ENCODE measurements at regions not wholly inside any gene's neighbourhood (a gene's known extent, or its start where the extent isn't known, plus 50 kb on each side); places are given as distances from the start of the nearest gene placed in this dataset.

GRCh38 chr18:56368066-56368465 lies 270.3 kb downstream of the TXNL1 start:
- no peaks in the 10 kb centered on the region for H3K36me3 Mint-ChIP-seq
- no peak overlapping the region for H3K27ac Mint-ChIP-seq
- no peak for DNase-seq (ENCODE audit: low spot score in 2 of 2)
- H3K4me1 Mint-ChIP-seq = no peaks in the 10 kb centered on the region
- no peak overlapping the region for H3K4me3 Mint-ChIP-seq
- peaks cover 1% of the 10 kb centered on the region for H3K27me3 Mint-ChIP-seq
- H3K9me3 Mint-ChIP-seq = no peaks in the 10 kb centered on the region
- ATAC-seq (ENCODE audit: low read depth) = no peak

DNA sequence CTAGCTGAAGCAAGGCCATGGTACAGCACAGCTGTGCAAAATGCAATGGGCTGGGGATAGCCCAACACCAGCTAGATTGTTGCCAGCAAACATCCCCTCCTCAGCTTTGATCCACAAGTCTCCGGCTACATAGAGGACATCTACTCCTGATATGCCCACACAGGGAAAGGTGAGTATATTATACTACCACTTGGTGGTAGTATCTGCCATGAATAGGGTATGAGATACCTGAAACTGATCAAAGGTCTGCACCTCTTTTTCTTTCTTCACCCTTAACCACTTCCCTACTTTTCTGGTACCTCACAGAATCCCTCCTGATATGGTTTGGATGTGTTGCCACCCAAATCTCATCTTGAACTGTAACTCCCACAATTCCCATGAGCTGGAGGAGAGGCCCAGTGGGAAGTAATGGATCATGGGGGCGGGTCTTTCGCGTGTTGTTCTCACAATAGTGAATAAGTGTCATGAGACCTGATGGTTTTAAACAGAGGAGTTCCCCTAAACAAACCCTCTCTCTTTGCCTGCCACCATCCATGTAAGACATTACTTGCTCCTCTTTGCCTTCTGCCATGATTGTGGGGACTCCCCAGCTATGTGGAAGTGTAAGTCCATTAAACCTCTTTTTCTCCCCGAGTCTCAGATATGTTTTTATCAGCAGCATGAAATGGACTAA lies 279.6 kb downstream of the TXNL1 start:
- Mint-ChIP-seq H3K27ac (no peak overlapping the region), H3K9me3 (peaks cover 9% of the 10 kb centered on the region), H3K36me3 (peaks cover 2% of the 10 kb centered on the region), H3K4me1 (no peaks in the 10 kb centered on the region), H3K27me3 (peaks cover 3% of the 10 kb centered on the region), H3K4me3 (no peak overlapping the region)
- no peak for DNase-seq (ENCODE audit: low spot score in 2 of 2)
- ATAC-seq (ENCODE audit: low read depth) = no peak

- DNase-seq (ENCODE audit: low spot score in 2 of 2) (no peak), ATAC-seq (ENCODE audit: low read depth) (no peak)
- no peak overlapping the region for H3K27ac Mint-ChIP-seq
- peaks cover 4% of the 10 kb centered on the region for H3K27me3 Mint-ChIP-seq
- H3K36me3 Mint-ChIP-seq = peaks cover 6% of the 10 kb centered on the region
- no peak overlapping the region for H3K4me3 Mint-ChIP-seq
- H3K4me1 Mint-ChIP-seq = no peaks in the 10 kb centered on the region
- peaks cover 8% of the 10 kb centered on the region for H3K9me3 Mint-ChIP-seq
Observed at GRCh38 chr18:56353663-56354260, 284.6 kb downstream of the TXNL1 start.

GRCh38 chr18:56351911-56352500 lies 286.4 kb downstream of the TXNL1 start:
- DNase-seq (ENCODE audit: low spot score in 2 of 2) (no peak), ATAC-seq (ENCODE audit: low read depth) (no peak)
- H3K4me3 Mint-ChIP-seq = no peak overlapping the region
- H3K4me1 Mint-ChIP-seq = no peaks in the 10 kb centered on the region
- H3K36me3 Mint-ChIP-seq = peaks cover 6% of the 10 kb centered on the region
- H3K27me3 Mint-ChIP-seq = peaks cover 5% of the 10 kb centered on the region
- no peak overlapping the region for H3K27ac Mint-ChIP-seq
- peaks cover 8% of the 10 kb centered on the region for H3K9me3 Mint-ChIP-seq

DNA sequence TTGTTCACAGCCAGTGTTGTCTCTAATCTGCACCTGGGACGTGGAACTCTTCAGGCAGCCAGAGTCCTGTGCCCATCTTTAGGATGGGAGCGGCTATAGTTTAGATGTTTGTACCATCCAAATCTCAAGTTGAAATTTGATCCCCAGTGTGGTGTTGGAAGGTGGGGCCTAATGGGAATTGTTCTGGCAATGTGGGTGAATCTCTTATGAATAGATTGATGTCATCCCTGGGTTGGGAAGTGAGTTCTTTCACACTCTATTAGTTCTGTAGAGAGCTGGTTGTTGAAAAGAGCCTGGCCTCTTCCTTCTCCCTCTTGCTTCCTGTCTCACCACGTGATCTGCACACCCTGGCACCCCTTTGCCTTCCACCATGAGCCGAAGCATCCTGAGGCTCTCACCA lies 300.9 kb downstream of the TXNL1 start:
- no peak for DNase-seq (ENCODE audit: low spot score in 2 of 2)
- Mint-ChIP-seq H3K4me1 (no peaks in the 10 kb centered on the region), H3K9me3 (peaks cover 10% of the 10 kb centered on the region), H3K27me3 (peaks cover 1% of the 10 kb centered on the region), H3K27ac (no peak overlapping the region), H3K4me3 (no peak overlapping the region), H3K36me3 (peaks cover 5% of the 10 kb centered on the region)
- ATAC-seq (ENCODE audit: low read depth) = no peak

- H3K36me3 Mint-ChIP-seq = no peaks in the 10 kb centered on the region
Observed at GRCh38 chr18:56333839-56334238, 304.6 kb downstream of the TXNL1 start.

DNA sequence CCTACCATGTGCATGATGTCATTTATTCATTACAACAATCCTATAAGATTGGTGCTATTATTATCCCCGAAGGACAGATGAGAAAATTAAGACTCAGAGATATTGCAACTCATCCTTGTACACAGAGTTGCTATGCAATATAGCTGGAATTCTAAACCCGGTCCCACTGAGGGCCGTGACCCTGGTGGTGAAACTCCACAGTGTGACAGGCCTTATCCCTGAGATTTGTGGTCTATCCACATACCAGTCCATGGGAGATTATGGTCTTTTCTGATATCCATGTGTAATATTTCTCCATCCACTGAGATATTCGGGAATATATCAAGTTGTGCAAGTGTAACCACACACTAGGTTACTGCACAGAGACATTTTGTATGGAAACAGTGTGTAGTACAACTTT lies 305.2 kb downstream of the TXNL1 start:
- Mint-ChIP-seq H3K9me3 (no peaks in the 10 kb centered on the region), H3K4me1 (no peaks in the 10 kb centered on the region), H3K27ac (no peak overlapping the region), H3K36me3 (no peaks in the 10 kb centered on the region), H3K27me3 (peaks cover 1% of the 10 kb centered on the region), H3K4me3 (no peak overlapping the region)
- DNase-seq (ENCODE audit: low spot score in 2 of 2) (no peak), ATAC-seq (ENCODE audit: low read depth) (no peak)

More at GRCh38 chr18:56333839-56334238, 304.6 kb downstream of the TXNL1 start:
- Mint-ChIP-seq H3K4me3 (no peak overlapping the region), H3K27me3 (peaks cover 1% of the 10 kb centered on the region), H3K9me3 (peaks cover 2% of the 10 kb centered on the region), H3K4me1 (no peaks in the 10 kb centered on the region), H3K27ac (no peak overlapping the region)
- DNase-seq (ENCODE audit: low spot score in 2 of 2) = no peak
- no peak for ATAC-seq (ENCODE audit: low read depth)

DNA sequence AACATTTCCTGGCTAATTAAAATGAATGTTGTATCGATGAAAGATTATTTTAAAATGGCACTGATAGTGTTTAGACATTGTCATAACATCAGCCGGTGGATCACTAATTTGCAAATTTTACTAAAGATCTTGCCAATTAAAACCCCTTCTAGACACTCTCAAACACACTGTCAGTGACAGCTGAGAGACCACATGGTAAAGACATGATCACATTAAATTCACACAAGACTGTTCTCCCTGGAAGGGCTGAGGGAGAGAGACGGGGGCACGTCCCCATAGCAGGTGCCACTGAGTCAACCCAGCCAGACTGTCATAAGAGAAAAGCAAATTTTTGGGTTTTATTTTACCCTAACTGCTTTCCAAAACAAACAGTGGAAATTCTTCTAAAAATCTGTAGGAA lies 306.0 kb downstream of the TXNL1 start:
- Mint-ChIP-seq H3K27me3 (peaks cover 1% of the 10 kb centered on the region), H3K9me3 (no peaks in the 10 kb centered on the region)

GRCh38 chr18:56330366-56331110 lies 307.9 kb downstream of the TXNL1 start:
- Mint-ChIP-seq H3K27ac (no peak overlapping the region), H3K36me3 (no peaks in the 10 kb centered on the region), H3K4me3 (no peak overlapping the region), H3K27me3 (peaks cover 1% of the 10 kb centered on the region), H3K4me1 (no peaks in the 10 kb centered on the region), H3K9me3 (no peaks in the 10 kb centered on the region)
- DNase-seq (ENCODE audit: low spot score in 2 of 2) (no peak), ATAC-seq (ENCODE audit: low read depth) (no peak)

More for the DNA sequence above, 306.0 kb downstream of the TXNL1 start:
- no peaks in the 10 kb centered on the region for H3K4me1 Mint-ChIP-seq
- DNase-seq (ENCODE audit: low spot score in 2 of 2) = no peak
- H3K36me3 Mint-ChIP-seq = no peaks in the 10 kb centered on the region
- no peak overlapping the region for H3K4me3 Mint-ChIP-seq
- ATAC-seq (ENCODE audit: low read depth) = no peak
- H3K27ac Mint-ChIP-seq = no peak overlapping the region

GRCh38 chr18:56329536-56329935 lies 308.9 kb downstream of the TXNL1 start:
- DNase-seq (ENCODE audit: low spot score in 2 of 2) (no peak), ATAC-seq (ENCODE audit: low read depth) (no peak)
- Mint-ChIP-seq H3K4me1 (no peaks in the 10 kb centered on the region), H3K27me3 (peaks cover 1% of the 10 kb centered on the region), H3K36me3 (no peaks in the 10 kb centered on the region), H3K4me3 (no peak overlapping the region), H3K9me3 (no peaks in the 10 kb centered on the region), H3K27ac (no peak overlapping the region)

GRCh38 chr18:56327191-56327885 lies 311.1 kb downstream of the TXNL1 start:
- H3K27ac Mint-ChIP-seq = no peak overlapping the region

DNA sequence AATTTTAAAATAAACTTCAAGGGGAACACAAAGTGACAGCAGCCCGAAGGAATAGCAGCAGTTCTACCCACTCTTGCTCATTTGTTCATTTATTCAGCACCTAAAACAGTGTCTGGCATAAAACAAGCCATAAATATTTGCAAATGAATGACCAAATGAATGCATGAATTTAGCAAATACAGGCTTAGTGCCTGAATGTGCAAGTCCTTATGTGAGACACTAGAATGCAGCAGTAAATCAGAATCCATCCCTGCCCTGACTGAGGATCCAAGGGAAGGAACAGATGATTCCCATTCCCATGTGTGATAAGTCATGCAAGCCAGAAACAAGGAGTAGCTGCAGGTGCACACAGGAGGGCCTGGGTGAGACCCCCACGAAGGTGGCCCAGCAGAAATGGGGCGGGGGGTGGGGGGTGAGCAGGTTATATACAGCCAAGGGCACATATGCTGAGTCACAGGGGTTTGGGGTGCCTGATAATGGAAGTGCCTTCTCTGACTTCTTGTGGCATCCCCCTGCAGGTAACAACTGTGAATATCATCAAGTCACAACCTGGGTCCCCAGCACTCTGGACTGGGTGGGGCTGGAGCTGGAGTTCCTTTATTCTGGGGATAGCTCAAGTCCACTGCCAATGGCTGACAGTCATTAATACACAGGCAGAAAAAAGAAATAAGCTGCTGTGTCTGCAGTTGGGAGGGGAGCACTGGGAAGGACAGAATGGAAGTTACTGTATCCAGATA lies 311.9 kb downstream of the TXNL1 start:
- H3K4me3 Mint-ChIP-seq = no peak overlapping the region
- H3K36me3 Mint-ChIP-seq = no peaks in the 10 kb centered on the region

More at GRCh38 chr18:56327191-56327885, 311.1 kb downstream of the TXNL1 start:
- H3K36me3 Mint-ChIP-seq = no peaks in the 10 kb centered on the region
- DNase-seq (ENCODE audit: low spot score in 2 of 2) (no peak), ATAC-seq (ENCODE audit: low read depth) (no peak)
- peaks cover 1% of the 10 kb centered on the region for H3K27me3 Mint-ChIP-seq
- H3K9me3 Mint-ChIP-seq = no peaks in the 10 kb centered on the region
- H3K4me3 Mint-ChIP-seq = no peak overlapping the region
- peaks cover 4% of the 10 kb centered on the region for H3K4me1 Mint-ChIP-seq

GRCh38 chr18:56323673-56324072 lies 314.7 kb downstream of the TXNL1 start:
- Mint-ChIP-seq H3K36me3 (no peaks in the 10 kb centered on the region), H3K27me3 (no peaks in the 10 kb centered on the region), H3K9me3 (no peaks in the 10 kb centered on the region), H3K27ac (no peak overlapping the region), H3K4me3 (no peak overlapping the region), H3K4me1 (peaks cover 28% of the 10 kb centered on the region)
- DNase-seq (ENCODE audit: low spot score in 2 of 2) (no peak), ATAC-seq (ENCODE audit: low read depth) (peak; percentile 46)

More for the DNA sequence above, 311.9 kb downstream of the TXNL1 start:
- Mint-ChIP-seq H3K27me3 (peaks cover 1% of the 10 kb centered on the region), H3K9me3 (no peaks in the 10 kb centered on the region), H3K4me1 (peaks cover 7% of the 10 kb centered on the region), H3K27ac (no peak overlapping the region)
- ATAC-seq (ENCODE audit: low read depth) (no peak), DNase-seq (ENCODE audit: low spot score in 2 of 2) (no peak)

Measured in memory B cell (primary cell).